Neural progenitor cell (in vitro differentiated cells): ENCODE measurements at regions not wholly inside any gene's neighbourhood (a gene's known extent, or its start where the extent isn't known, plus 50 kb on each side); places are given as distances from the start of the nearest gene placed in this dataset.

Experiments used
- DNase-seq: peaks from one replicate; pipeline ENCODE4 v3.0.0-alpha.2; 2016; ENCODE audit warnings: low spot score
- H2AFZ ChIP-seq: fragments of 200-600 bp; sonication (generic); replicated peaks from 2 replicates; pipeline ENCODE4 v1.6.1; 2016; ENCODE audit warnings: antibody characterized with exemption
- H3F3A ChIP-seq: fragments of 200-600 bp; sonication (generic); 2 replicates; pipeline ENCODE4 v1.6.1; 2016; ENCODE audit warnings: antibody characterized with exemption, low read depth
- H3K27ac ChIP-seq: fragments of 200-600 bp; sonication (generic); 2 replicates; pipeline ENCODE4 v1.5.1; 2016; ENCODE audit warnings: mild to moderate bottlenecking
- H3K27me3 ChIP-seq: fragments of 200-600 bp; sonication (generic); 2 replicates; pipeline ENCODE4 v1.6.1; 2016; ENCODE audit warnings: mild to moderate bottlenecking, moderate library complexity
- H3K36me3 ChIP-seq: fragments of 200-600 bp; sonication (generic); 2 replicates; pipeline ENCODE4 v1.5.1; 2016
- H3K4me1 ChIP-seq: fragments of 200-600 bp; sonication (generic); 2 replicates; pipeline ENCODE4 v1.6.1; 2016; ENCODE audit warnings: mixed run types
- H3K4me2 ChIP-seq: fragments of 200-600 bp; sonication (generic); 2 replicates; pipeline ENCODE4 v1.6.1; 2016
- H3K4me3 ChIP-seq: fragments of 200-600 bp; sonication (generic); 2 replicates; pipeline ENCODE4 v1.5.1; 2016
- H3K79me2 ChIP-seq: fragments of 200-600 bp; sonication (generic); 2 replicates; pipeline ENCODE4 v1.6.1; 2016; ENCODE audit warnings: low read depth
- H3K9ac ChIP-seq: fragments of 200-600 bp; sonication (generic); 2 replicates; pipeline ENCODE4 v1.6.1; 2016
- H3K9me3 ChIP-seq: fragments of 200-600 bp; sonication (generic); 2 replicates; pipeline ENCODE4 v1.5.1; 2016; ENCODE audit warnings: low read depth
- H4K20me1 ChIP-seq: fragments of 200-600 bp; sonication (generic); 2 replicates; pipeline ENCODE4 v1.6.1; 2016; ENCODE audit warnings: low read depth
- H3K27ac Mint-ChIP-seq: 3 replicates; pipeline ENCODE4 v1.8.0; 2021; ENCODE audit warnings: mixed read lengths
- H3K27me3 Mint-ChIP-seq: 2 replicates; pipeline ENCODE4 v1.8.0; 2022; ENCODE audit warnings: low read depth, mild to moderate bottlenecking, inconsistent platforms, moderate library complexity, mixed read lengths; ENCODE audit not compliant: insufficient read depth
- H3K36me3 Mint-ChIP-seq: 3 replicates; pipeline ENCODE4 v1.8.0; 2021; ENCODE audit warnings: mixed read lengths
- H3K4me1 Mint-ChIP-seq: 3 replicates; pipeline ENCODE4 v1.8.0; 2021; ENCODE audit warnings: mixed read lengths
- H3K4me3 Mint-ChIP-seq: 3 replicates; pipeline ENCODE4 v1.8.0; 2021; ENCODE audit warnings: mild to moderate bottlenecking, moderate library complexity, mixed read lengths
- H3K9me3 Mint-ChIP-seq: 3 replicates; pipeline ENCODE4 v1.8.0; 2020; ENCODE audit warnings: mixed read lengths
- CTCF ChIP-seq: fragments of 200-600 bp; sonication (generic); IDR thresholded peaks from 2 replicates; pipeline ENCODE4 v1.5.1; 2017; ENCODE audit warnings: antibody characterized with exemption, mild to moderate bottlenecking
- EZH2 ChIP-seq: fragments of 200-600 bp; sonication (generic); IDR thresholded peaks from 2 replicates; pipeline ENCODE4 v1.6.1; 2017; ENCODE audit warnings: antibody characterized with exemption, mild to moderate bottlenecking, moderate library complexity
- EZH2phosphoT487 ChIP-seq: fragments of 200-600 bp; sonication (generic); IDR thresholded peaks from 2 replicates; pipeline ENCODE4 v1.6.1; 2017; ENCODE audit warnings: antibody characterized with exemption

GRCh38 chr15:38893925-38894242 is 329.3 kb upstream of the RASGRP1 start:
- Histone ChIP-seq H3K4me2 (no peak overlapping the region), H3K4me1 (peaks cover 9% of the 10 kb centered on the region), H3K79me2 (no peaks in the 10 kb centered on the region)

GRCh38 chr15:38894243-38894948 is 329.8 kb upstream of the RASGRP1 start:
- Histone ChIP-seq H3K27me3 (no peaks in the 10 kb centered on the region), H3F3A (no peaks in the 10 kb centered on the region), H3K27ac (no peak overlapping the region), H3K36me3 (no peaks in the 10 kb centered on the region), H2AFZ (no peak overlapping the region), H3K4me1 (peaks cover 5% of the 10 kb centered on the region), H3K79me2 (no peaks in the 10 kb centered on the region), H3K4me3 (no peak overlapping the region), H3K4me2 (no peak overlapping the region), H3K9ac (no peak overlapping the region), H4K20me1 (no peaks in the 10 kb centered on the region), H3K9me3 (no peaks in the 10 kb centered on the region)
- Mint-ChIP-seq H3K36me3 (no peaks in the 10 kb centered on the region), H3K4me3 (no peak overlapping the region), H3K9me3 (peaks cover 7% of the 10 kb centered on the region), H3K4me1 (peaks cover 6% of the 10 kb centered on the region), H3K27me3 (peaks cover 2% of the 10 kb centered on the region), H3K27ac (no peak overlapping the region)
- TF ChIP-seq EZH2phosphoT487 = no peak
- no peak for TF ChIP-seq CTCF
- TF ChIP-seq EZH2 = no peak
- no peak for DNase-seq

More at GRCh38 chr15:38893925-38894242, 329.3 kb upstream of the RASGRP1 start:
- H3F3A ChIP-seq = no peaks in the 10 kb centered on the region
- no peak for DNase-seq
- no peak overlapping the region for H3K4me3 Mint-ChIP-seq
- no peak overlapping the region for H3K9ac ChIP-seq
- H2AFZ ChIP-seq = no peak overlapping the region
- no peaks in the 10 kb centered on the region for H3K9me3 ChIP-seq
- H3K36me3 ChIP-seq = no peaks in the 10 kb centered on the region
- no peak overlapping the region for H3K27ac Mint-ChIP-seq
- peaks cover 7% of the 10 kb centered on the region for H3K9me3 Mint-ChIP-seq
- H3K27me3 Mint-ChIP-seq = peaks cover 2% of the 10 kb centered on the region
- peaks cover 6% of the 10 kb centered on the region for H3K4me1 Mint-ChIP-seq
- no peaks in the 10 kb centered on the region for H3K27me3 ChIP-seq
- no peaks in the 10 kb centered on the region for H4K20me1 ChIP-seq
- no peak overlapping the region for H3K4me3 ChIP-seq
- TF ChIP-seq EZH2 = no peak
- TF ChIP-seq EZH2phosphoT487 = no peak
- no peak for TF ChIP-seq CTCF
- H3K27ac ChIP-seq = no peak overlapping the region
- no peaks in the 10 kb centered on the region for H3K36me3 Mint-ChIP-seq

- no peaks in the 10 kb centered on the region for H3K9me3 ChIP-seq
- no peaks in the 10 kb centered on the region for H3K36me3 Mint-ChIP-seq
Observed at GRCh38 chr15:38895326-38896255, 331.0 kb upstream of the RASGRP1 start.

More at GRCh38 chr15:38895326-38896255, 331.0 kb upstream of the RASGRP1 start:
- Histone ChIP-seq H3K79me2 (no peaks in the 10 kb centered on the region), H3K4me2 (no peak overlapping the region), H3K27ac (no peak overlapping the region), H3F3A (no peaks in the 10 kb centered on the region), H2AFZ (no peak overlapping the region), H4K20me1 (no peaks in the 10 kb centered on the region), H3K36me3 (no peaks in the 10 kb centered on the region), H3K4me1 (peaks cover 5% of the 10 kb centered on the region), H3K27me3 (no peaks in the 10 kb centered on the region), H3K9ac (no peak overlapping the region), H3K4me3 (no peak overlapping the region)
- DNase-seq = no peak
- Mint-ChIP-seq H3K9me3 (peaks cover 7% of the 10 kb centered on the region), H3K27me3 (peaks cover 2% of the 10 kb centered on the region), H3K4me3 (no peak overlapping the region), H3K27ac (no peak overlapping the region), H3K4me1 (peaks cover 6% of the 10 kb centered on the region)
- TF ChIP-seq EZH2phosphoT487 = no peak
- no peak for TF ChIP-seq EZH2
- no peak for TF ChIP-seq CTCF
